Uterus (tissue), 3 donors: ENCODE measurements at regions not wholly inside any gene's neighbourhood (a gene's known extent, or its start where the extent isn't known, plus 50 kb on each side); places are given as distances from the start of the nearest gene placed in this dataset.

Experiments used
- DNase-seq, 2 donors: peaks; one replicate each; pipeline ENCODE4 v3.0.0-alpha.2; 2019 to 2020
- H3K27ac ChIP-seq, 2 donors: fragments of 200-600 bp; sonication (generic); 1 replicate in 1 of 2; 2 replicates in 1 of 2; pipeline ENCODE4 v1.5.1; 2016 to 2018
- H3K27me3 ChIP-seq, 2 donors: fragments of 200-600 bp; sonication (generic); one replicate each; pipeline ENCODE4 v1.5.1; 2018 to 2019; ENCODE audit warnings: control low read depth in 1 of 2
- H3K36me3 ChIP-seq, 2 donors: fragments of 200-600 bp; sonication (generic); one replicate each; pipeline ENCODE4 v1.5.1; 2019; ENCODE audit warnings: control low read depth in 1 of 2
- H3K4me1 ChIP-seq, 2 donors: fragments of 200-600 bp; sonication (generic); one replicate each; pipeline ENCODE4 v1.5.1; 2018 to 2019; ENCODE audit warnings: control low read depth in 1 of 2
- H3K4me3 ChIP-seq, 2 donors: fragments of 200-600 bp; sonication (generic); 1 replicate in 1 of 2; 2 replicates in 1 of 2; pipeline ENCODE4 v1.5.1; 2018 to 2019; ENCODE audit warnings: mild to moderate bottlenecking in 1 of 2
- H3K9me3 ChIP-seq, 2 donors: fragments of 200-600 bp; sonication (generic); one replicate each; pipeline ENCODE4 v1.5.1; 2019; ENCODE audit warnings: control low read depth in 1 of 2
- POLR2A ChIP-seq, 2 donors: fragments of 450-650 bp; IDR thresholded peaks; one replicate each; pipeline ENCODE4 v1.6.1; 2016; ENCODE audit warnings: antibody characterized with exemption in 2 of 2, mild to moderate bottlenecking in 1 of 2, moderate library complexity in 1 of 2
- intact Hi-C: fragments of 100-400 bp; cut with DNase I; formaldehyde crosslinking; loops from one replicate; pipeline ENCODE4 v1.15.1; 2023; ENCODE audit warnings: low total_unique reads
- TF ChIP-seq, protein P1 (sequence below), 4 experiments: fragments of 200-600 bp in 2 of 4; fragments of 450-650 bp in 2 of 4; sonication (generic) in 2 of 4; IDR thresholded peaks; one replicate each; pipeline ENCODE4 v1.5.1; 2016 to 2019; ENCODE audit warnings: antibody characterized with exemption in 4 of 4, mild to moderate bottlenecking in 2 of 4, moderate library complexity in 1 of 4
- donor health status: DM: yes; HTN: yes; CAD: no.

DNA sequence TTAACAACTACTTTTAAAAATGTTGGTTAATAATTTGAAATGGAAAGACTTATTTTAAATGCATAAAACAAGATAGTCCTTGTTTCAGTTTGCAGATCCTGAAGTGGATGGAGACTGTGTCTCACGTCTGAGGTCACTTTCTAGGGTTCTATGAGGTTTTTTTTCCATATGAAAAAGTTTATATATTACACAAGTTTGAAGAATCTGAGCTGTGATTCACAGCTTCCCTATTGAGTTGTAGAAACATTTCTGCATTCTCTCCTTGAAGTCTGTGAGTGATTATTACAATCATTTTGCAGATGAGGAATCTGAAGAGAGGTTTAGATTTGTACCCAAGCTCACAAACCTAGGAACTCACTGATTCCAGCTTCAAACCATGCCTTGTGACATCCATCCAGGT is 442.5 kb upstream of the KLF4 start:
- no peak for DNase-seq
- no peaks in the 10 kb centered on the region for H3K27me3 ChIP-seq
- H3K36me3 ChIP-seq: no peaks in the 10 kb centered on the region
- no peak for TF ChIP-seq POLR2A (IDR thresholded peaks at IDR 0.05)
- TF ChIP-seq, protein P1, sequence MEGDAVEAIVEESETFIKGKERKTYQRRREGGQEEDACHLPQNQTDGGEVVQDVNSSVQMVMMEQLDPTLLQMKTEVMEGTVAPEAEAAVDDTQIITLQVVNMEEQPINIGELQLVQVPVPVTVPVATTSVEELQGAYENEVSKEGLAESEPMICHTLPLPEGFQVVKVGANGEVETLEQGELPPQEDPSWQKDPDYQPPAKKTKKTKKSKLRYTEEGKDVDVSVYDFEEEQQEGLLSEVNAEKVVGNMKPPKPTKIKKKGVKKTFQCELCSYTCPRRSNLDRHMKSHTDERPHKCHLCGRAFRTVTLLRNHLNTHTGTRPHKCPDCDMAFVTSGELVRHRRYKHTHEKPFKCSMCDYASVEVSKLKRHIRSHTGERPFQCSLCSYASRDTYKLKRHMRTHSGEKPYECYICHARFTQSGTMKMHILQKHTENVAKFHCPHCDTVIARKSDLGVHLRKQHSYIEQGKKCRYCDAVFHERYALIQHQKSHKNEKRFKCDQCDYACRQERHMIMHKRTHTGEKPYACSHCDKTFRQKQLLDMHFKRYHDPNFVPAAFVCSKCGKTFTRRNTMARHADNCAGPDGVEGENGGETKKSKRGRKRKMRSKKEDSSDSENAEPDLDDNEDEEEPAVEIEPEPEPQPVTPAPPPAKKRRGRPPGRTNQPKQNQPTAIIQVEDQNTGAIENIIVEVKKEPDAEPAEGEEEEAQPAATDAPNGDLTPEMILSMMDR (IDR thresholded peaks at IDR 0.05): no peak
- no peaks in the 10 kb centered on the region for H3K9me3 ChIP-seq
- no peak overlapping the region for H3K27ac ChIP-seq
- intact Hi-C loops: no loop called here
- H3K4me3 ChIP-seq: no peak overlapping the region
- no peaks in the 10 kb centered on the region for H3K4me1 ChIP-seq

- Histone ChIP-seq H3K27ac (no peak overlapping the region), H3K4me3 (no peak overlapping the region), H3K27me3 (no peaks in the 10 kb centered on the region), H3K36me3 (no peaks in the 10 kb centered on the region), H3K9me3 (no peaks in the 10 kb centered on the region), H3K4me1 (no peaks in the 10 kb centered on the region)
- intact Hi-C loops: no loop called here
- no peak for DNase-seq
- TF ChIP-seq, protein P1 (IDR thresholded peaks at IDR 0.05): no peak
- no peak for TF ChIP-seq POLR2A (IDR thresholded peaks at IDR 0.05)
These were observed 441.6 kb upstream of the KLF4 start for GRCh38 chr9:107931071-107931715.

- intact Hi-C loops: no loop called here
- TF ChIP-seq, protein P1 (IDR thresholded peaks at IDR 0.05): no peak
- TF ChIP-seq POLR2A (IDR thresholded peaks at IDR 0.05): no peak
- Histone ChIP-seq H3K4me1 (no peaks in the 10 kb centered on the region), H3K27me3 (no peaks in the 10 kb centered on the region), H3K9me3 (no peaks in the 10 kb centered on the region), H3K4me3 (no peak overlapping the region), H3K27ac (no peak overlapping the region), H3K36me3 (no peaks in the 10 kb centered on the region)
- DNase-seq: peak in 1 of 2 donors; percentile 16
These were observed 439.9 kb upstream of the KLF4 start for GRCh38 chr9:107929443-107929842.

- no peaks in the 10 kb centered on the region for H3K4me1 ChIP-seq
- DNase-seq: no peak
- H3K27ac ChIP-seq: no peak overlapping the region
- TF ChIP-seq, protein P1 (IDR thresholded peaks at IDR 0.05): no peak
- no peak for TF ChIP-seq POLR2A (IDR thresholded peaks at IDR 0.05)
- intact Hi-C loops: no loop called here
- no peaks in the 10 kb centered on the region for H3K9me3 ChIP-seq
- no peaks in the 10 kb centered on the region for H3K36me3 ChIP-seq
- H3K27me3 ChIP-seq: no peaks in the 10 kb centered on the region
- no peak overlapping the region for H3K4me3 ChIP-seq
These were observed 439.3 kb upstream of the KLF4 start for GRCh38 chr9:107928701-107929371.

DNA sequence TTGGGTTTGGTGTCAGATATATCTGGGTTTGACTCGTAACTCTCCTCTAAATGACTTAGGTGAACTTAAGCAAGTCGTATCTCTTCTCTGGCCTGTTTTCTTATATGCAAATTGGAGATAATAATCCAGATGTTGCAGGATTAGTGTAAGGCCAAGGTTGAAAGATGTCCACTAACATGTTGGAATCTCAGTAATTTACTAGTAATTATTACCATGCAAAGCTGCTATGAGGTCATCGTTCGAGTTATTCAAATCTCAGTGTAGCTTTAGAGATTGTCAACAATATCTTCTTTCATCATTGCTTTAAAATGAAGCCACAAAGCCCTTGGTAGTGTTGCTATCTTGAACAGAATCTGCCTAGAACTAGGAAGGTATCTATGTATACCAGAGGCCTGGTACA is 437.7 kb upstream of the KLF4 start:
- TF ChIP-seq POLR2A (IDR thresholded peaks at IDR 0.05): no peak
- TF ChIP-seq, protein P1 (IDR thresholded peaks at IDR 0.05): no peak
- Histone ChIP-seq H3K36me3 (no peaks in the 10 kb centered on the region), H3K27ac (no peak overlapping the region), H3K9me3 (no peaks in the 10 kb centered on the region), H3K4me1 (no peaks in the 10 kb centered on the region), H3K27me3 (no peaks in the 10 kb centered on the region), H3K4me3 (no peak overlapping the region)
- no peak for DNase-seq
- intact Hi-C loops: no loop called here
